H1 (cell line): ENCODE measurements at regions not wholly inside any gene's neighbourhood (a gene's known extent, or its start where the extent isn't known, plus 50 kb on each side); places are given as distances from the start of the nearest gene placed in this dataset.
"Not testable (repeated sequence)": the region's sequence is repeated elsewhere in the genome, so short reads cannot be mapped to it uniquely, and the experiment has no call there.

Experiments
- CTCF ChIA-PET: fragments of 300-600 bp; sonication (Branson Sonifier 250); formaldehyde crosslinking; loops from one replicate; lab custom pipeline; 2021; ENCODE audit not compliant: partially characterized antibody; lab: Charles Lee
- POLR2A ChIA-PET: fragments of 300-600 bp; sonication (Branson Sonifier 250); formaldehyde crosslinking; loops from one replicate; lab custom pipeline; 2021; ENCODE audit warnings: inconsistent platforms; ENCODE audit not compliant: partially characterized antibody; lab: Charles Lee
- DNase-seq, 2 experiments: peaks; one replicate each; pipeline versions ENCODE4 v3.0.0 to v3.0.0-alpha.2; 2010 to 2022; ENCODE audit warnings: low spot score in 2 of 2, low read depth in 1 of 2, mixed read lengths in 1 of 2
- FAIRE-seq: peaks from 2 replicates; lab custom pipeline; 2011; peaks lifted over from hg19 to GRCh38; lab: Jason Lieb, UNC
- H2AFZ ChIP-seq: 2 replicates; pipeline ENCODE4 v1.8.1; 2012; ENCODE audit warnings: low read length, inconsistent platforms
- H2AK5ac ChIP-seq: 2 replicates; pipeline ENCODE4 v1.6.1; 2013; ENCODE audit warnings: low read depth, low read length
- H2BK120ac ChIP-seq: replicated peaks from 2 replicates; pipeline ENCODE3; 2013; ENCODE audit warnings: low read depth, low read length, inconsistent platforms
- H2BK12ac ChIP-seq: 2 replicates; pipeline ENCODE4 v1.6.1; 2013; ENCODE audit warnings: low read depth, low read length
- H2BK15ac ChIP-seq: 2 replicates; pipeline ENCODE4 v1.6.1; 2013; ENCODE audit warnings: low read length
- H2BK20ac ChIP-seq: 2 replicates; pipeline ENCODE4 v1.6.1; 2013; ENCODE audit warnings: low read length
- H2BK5ac ChIP-seq: 2 replicates; pipeline ENCODE4 v1.6.1; 2013; ENCODE audit warnings: low read depth, low read length
- H3K14ac ChIP-seq: 2 replicates; pipeline ENCODE4 v1.6.1; 2013; ENCODE audit warnings: inconsistent platforms; ENCODE audit not compliant: insufficient read length
- H3K18ac ChIP-seq: 2 replicates; pipeline ENCODE4 v1.6.1; 2013; ENCODE audit warnings: low read length; ENCODE audit errors: extremely low read depth
- H3K23ac ChIP-seq: 2 replicates; pipeline ENCODE4 v1.6.1; 2013; ENCODE audit warnings: inconsistent platforms; ENCODE audit not compliant: insufficient read length
- H3K23me2 ChIP-seq: 2 replicates; pipeline ENCODE4 v1.6.1; 2013; ENCODE audit warnings: low read depth, low read length
- H3K27ac ChIP-seq: 2 replicates; pipeline ENCODE4 v1.6.1; 2011; ENCODE audit warnings: low read depth, low read length, inconsistent platforms
- H3K27me3 ChIP-seq, 4 experiments: replicated peaks in 1 of 4; 1 replicate in 1 of 4; 2 replicates in 3 of 4; pipeline versions ENCODE4 v1.6.1 to v1.8.1; 2011 to 2013; ENCODE audit warnings: low read length in 3 of 4, mild to moderate bottlenecking in 3 of 4, inconsistent platforms in 2 of 4, mixed read lengths in 2 of 4, moderate library complexity in 1 of 4; ENCODE audit not compliant: control insufficient read depth in 3 of 4, insufficient read depth in 3 of 4; ENCODE audit errors: extremely low read depth in 1 of 4
- H3K36me3 ChIP-seq, 4 experiments: 2 replicates each; pipeline versions ENCODE4 v1.6.1 to v1.8.1; 2011 to 2013; ENCODE audit warnings: mild to moderate bottlenecking in 4 of 4, low read length in 3 of 4, moderate library complexity in 2 of 4, control low read depth in 1 of 4, inconsistent platforms in 1 of 4; ENCODE audit not compliant: insufficient read depth in 4 of 4, control insufficient read depth in 2 of 4
- H3K4ac ChIP-seq: replicated peaks from 2 replicates; pipeline ENCODE3; 2013; ENCODE audit warnings: low read length, low read depth, mixed read lengths, inconsistent platforms; ENCODE audit not compliant: insufficient read length
- H3K4me1 ChIP-seq, 4 experiments: replicated peaks in 1 of 4; 1 replicate in 1 of 4; 2 replicates in 3 of 4; pipeline versions ENCODE4 v1.6.1 to v1.8.1; 2011 to 2013; ENCODE audit warnings: low read length in 3 of 4, inconsistent platforms in 2 of 4, mixed read lengths in 1 of 4; ENCODE audit not compliant: insufficient read depth in 4 of 4, control insufficient read depth in 3 of 4
- H3K4me2 ChIP-seq, 2 experiments: 2 replicates each; pipeline versions ENCODE4 v1.6.1 to v1.8.1; 2011 to 2013; ENCODE audit warnings: low read depth in 2 of 2, low read length in 2 of 2, control low read depth in 1 of 2, inconsistent platforms in 1 of 2, mild to moderate bottlenecking in 1 of 2; ENCODE audit not compliant: insufficient read depth in 1 of 2
- H3K4me3 ChIP-seq, 4 experiments: fragments of 200-600, 300-600 bp in 1 of 4; sonication (generic), shearing (Covaris generic), sonication (Bioruptor Twin) in 1 of 4; 2 replicates each; pipeline versions ENCODE4 v1.5.1 to v1.8.1; 2011 to 2016; ENCODE audit warnings: low read length in 4 of 4, low read depth in 3 of 4, control low read depth in 2 of 4, inconsistent platforms in 2 of 4, mild to moderate bottlenecking in 2 of 4, mixed read lengths in 1 of 4, moderate library complexity in 1 of 4; ENCODE audit not compliant: insufficient read depth in 2 of 4; ENCODE audit errors: extremely low read depth in 1 of 4
- H3K56ac ChIP-seq: replicated peaks from 2 replicates; pipeline ENCODE3; 2013; ENCODE audit warnings: low read depth, mild to moderate bottlenecking, mixed read lengths, low read length, inconsistent platforms; ENCODE audit not compliant: insufficient read length
- H3K79me1 ChIP-seq: 2 replicates; pipeline ENCODE4 v1.6.1; 2013; ENCODE audit warnings: low read depth, low read length, control low read depth
- H3K79me2 ChIP-seq, 2 experiments: 2 replicates each; pipeline versions ENCODE4 v1.6.1 to v1.8.1; 2012 to 2013; ENCODE audit warnings: low read length in 2 of 2, mild to moderate bottlenecking in 2 of 2, inconsistent platforms in 1 of 2; ENCODE audit not compliant: insufficient read depth in 2 of 2, control insufficient read depth in 1 of 2
- H3K9ac ChIP-seq, 4 experiments: replicated peaks in 1 of 4; 1 replicate in 1 of 4; 2 replicates in 3 of 4; pipeline versions ENCODE4 v1.6.1 to v1.8.1; 2011 to 2013; ENCODE audit warnings: low read depth in 3 of 4, low read length in 3 of 4, control low read depth in 2 of 4, mild to moderate bottlenecking in 2 of 4, moderate library complexity in 2 of 4, inconsistent platforms in 1 of 4; ENCODE audit errors: extremely low read depth in 1 of 4
- H3K9me3 ChIP-seq, 2 experiments: 2 replicates each; pipeline versions ENCODE4 v1.6.1 to v1.8.1; 2012 to 2013; ENCODE audit warnings: mild to moderate bottlenecking in 2 of 2, moderate library complexity in 2 of 2, control low read depth in 1 of 2, inconsistent platforms in 1 of 2, low read depth in 1 of 2, low read length in 1 of 2, mixed read lengths in 1 of 2; ENCODE audit not compliant: insufficient read depth in 2 of 2
- H4K20me1 ChIP-seq, 2 experiments: replicated peaks in 1 of 2; 2 replicates each; pipeline versions ENCODE3 to v1.8.1; 2011 to 2013; ENCODE audit warnings: inconsistent platforms in 2 of 2, low read length in 2 of 2, mild to moderate bottlenecking in 1 of 2; ENCODE audit not compliant: insufficient read depth in 2 of 2, control insufficient read depth in 1 of 2
- H4K5ac ChIP-seq: 2 replicates; pipeline ENCODE4 v1.6.1; 2013; ENCODE audit warnings: low read length, low read depth, mixed read lengths, inconsistent platforms; ENCODE audit not compliant: insufficient read length
- H4K8ac ChIP-seq: 2 replicates; pipeline ENCODE4 v1.8.0; 2013; ENCODE audit warnings: mild to moderate bottlenecking, moderate library complexity, low read length, inconsistent platforms; ENCODE audit not compliant: insufficient read depth; ENCODE audit errors: extremely low read depth
- H4K91ac ChIP-seq: replicated peaks from 2 replicates; pipeline ENCODE3; 2013; ENCODE audit warnings: low read length, mixed read lengths, inconsistent platforms; ENCODE audit not compliant: insufficient read length
- WGBS, 2 experiments: shearing (Covaris generic) in 1 of 2; methylation state at CpG; one replicate each; pipeline versions ENCODE4 v1.1.6 to v1.1.7; 2013 to 2015; ENCODE audit warnings: low lambda C conversion rate in 2 of 2, mixed read lengths in 2 of 2, inconsistent platforms in 1 of 2, low coverage in 1 of 2, missing lambda C conversion rate in 1 of 2; ENCODE audit not compliant: insufficient replicate concordance in 2 of 2, insufficient coverage in 1 of 2, insufficient read length in 1 of 2; ENCODE audit errors: extremely low coverage in 1 of 2, missing lambda C conversion rate in 1 of 2; 5-methylcytosine and 5-hydroxymethylcytosine counted together

DNA sequence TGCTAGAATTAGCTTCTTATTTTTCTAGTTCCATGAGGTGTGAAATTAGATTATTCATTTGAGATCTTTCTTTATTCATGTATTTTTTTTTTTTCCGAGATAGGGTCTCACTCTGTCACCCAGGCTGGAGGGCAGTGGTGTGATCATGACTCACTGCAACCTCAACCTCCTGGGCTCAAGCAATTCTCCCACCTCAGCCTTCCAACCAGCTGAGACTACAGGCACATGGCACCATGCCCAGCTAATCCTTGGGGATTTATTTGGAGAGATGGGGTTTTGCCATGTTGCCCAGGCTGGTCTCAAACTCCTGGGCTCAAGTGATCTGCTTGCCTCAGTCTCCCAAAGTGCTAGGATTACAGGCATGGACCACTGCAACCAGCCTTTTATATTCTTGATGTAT lies 653.0 kb downstream of the ADCYAP1 start:
- H3K14ac ChIP-seq, H3K56ac ChIP-seq, H3K18ac ChIP-seq, H2AFZ ChIP-seq, H4K91ac ChIP-seq, H2BK120ac ChIP-seq, H3K79me1 ChIP-seq, POLR2A ChIA-PET, H2AK5ac ChIP-seq, H3K23me2 ChIP-seq, FAIRE-seq, DNase-seq, H3K9me3 ChIP-seq, H3K23ac ChIP-seq, H3K4me3 ChIP-seq, H4K5ac ChIP-seq, CTCF ChIA-PET, H3K27me3 ChIP-seq, H3K4ac ChIP-seq, H2BK12ac ChIP-seq, H3K27ac ChIP-seq, H2BK5ac ChIP-seq, H3K4me2 ChIP-seq, H4K8ac ChIP-seq, H4K20me1 ChIP-seq, H2BK15ac ChIP-seq, H3K9ac ChIP-seq, H3K79me2 ChIP-seq, H3K4me1 ChIP-seq, H3K36me3 ChIP-seq, H2BK20ac ChIP-seq: not testable (repeated sequence)
- no CpG with 5 or more reads among the region's 1 CpG for WGBS, 2 experiments
